ENCODE measurements at regions not wholly inside any gene's neighbourhood (a gene's known extent, or its start where the extent isn't known, plus 50 kb on each side); places are given as distances from the start of the nearest gene placed in this dataset.

DNA sequence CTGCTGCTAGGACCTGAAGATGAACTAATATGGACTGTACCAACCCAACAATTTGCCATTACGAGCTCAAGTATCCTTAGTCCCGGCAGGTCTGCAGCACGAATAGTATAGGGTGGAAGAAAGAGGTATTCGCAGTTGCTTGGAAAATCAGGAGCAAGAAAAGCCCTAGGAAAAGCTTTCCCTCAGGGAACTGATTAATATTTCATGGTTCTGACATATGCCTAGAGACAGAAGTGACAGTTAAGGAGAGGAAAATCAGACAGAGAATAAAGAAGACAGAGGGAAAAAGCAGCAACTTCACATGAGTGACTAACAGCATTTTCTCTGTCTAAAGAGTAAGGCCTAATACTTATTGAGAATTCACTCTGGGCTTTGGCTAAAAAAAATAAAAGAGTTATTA lies 602.9 kb upstream of the ATP2B1 start:
- Histone ChIP-seq H3K4me1 (ENCODE audit: low read length) (no peaks in the 10 kb centered on the region), H3K9ac (ENCODE audit: low read length) (no peak overlapping the region), H3K27ac (ENCODE audit: low read length) (no peak overlapping the region), H3K79me2 (ENCODE audit: low read length) (no peaks in the 10 kb centered on the region), H3K36me3 (replicated peaks; ENCODE audit: low read depth, low read length) (no peaks in the 10 kb centered on the region), H2AFZ (ENCODE audit: low read depth, low read length) (no peak overlapping the region), H3K9me3 (ENCODE audit: insufficient read depth, low read length) (no peaks in the 10 kb centered on the region), H3K27me3 (ENCODE audit: low read depth, low read length) (no peaks in the 10 kb centered on the region), H3K4me2 (ENCODE audit: low read length) (no peak overlapping the region), H4K20me1 (ENCODE audit: insufficient read depth, low read length) (no peaks in the 10 kb centered on the region), H3K4me3 (ENCODE audit: low read length) (no peak overlapping the region)
- TF ChIP-seq EZH2phosphoT487 (IDR thresholded peaks at IDR 0.05; ENCODE audit: low read depth) (no peak), CTCF (IDR thresholded peaks at IDR 0.05; ENCODE audit: low read depth, low read length) (no peak)

GRCh38 chr12:90305379-90305778 lies 596.7 kb upstream of the ATP2B1 start:
- H3K9me3 ChIP-seq (ENCODE audit: insufficient read depth, low read length): no peaks in the 10 kb centered on the region
- no peak overlapping the region for H3K4me2 ChIP-seq (ENCODE audit: low read length)
- H4K20me1 ChIP-seq (ENCODE audit: insufficient read depth, low read length): no peaks in the 10 kb centered on the region
- H3K4me3 ChIP-seq (ENCODE audit: low read length): no peak overlapping the region
- no peaks in the 10 kb centered on the region for H3K4me1 ChIP-seq (ENCODE audit: low read length)
- H3K9ac ChIP-seq (ENCODE audit: low read length): no peak overlapping the region
- H3K27me3 ChIP-seq (ENCODE audit: low read depth, low read length): no peaks in the 10 kb centered on the region
- no peak overlapping the region for H2AFZ ChIP-seq (ENCODE audit: low read depth, low read length)
- H3K27ac ChIP-seq (ENCODE audit: low read length): no peak overlapping the region
- TF ChIP-seq EZH2phosphoT487 (IDR thresholded peaks at IDR 0.05; ENCODE audit: low read depth) (no peak), CTCF (IDR thresholded peaks at IDR 0.05; ENCODE audit: low read depth, low read length) (no peak)
- no peaks in the 10 kb centered on the region for H3K79me2 ChIP-seq (ENCODE audit: low read length)
- H3K36me3 ChIP-seq (replicated peaks; ENCODE audit: low read depth, low read length): no peaks in the 10 kb centered on the region

GRCh38 chr12:90304231-90304630 lies 595.6 kb upstream of the ATP2B1 start:
- Histone ChIP-seq H3K9me3 (ENCODE audit: insufficient read depth, low read length) (no peaks in the 10 kb centered on the region), H3K4me2 (ENCODE audit: low read length) (no peak overlapping the region), H3K36me3 (replicated peaks; ENCODE audit: low read depth, low read length) (no peaks in the 10 kb centered on the region), H3K27me3 (ENCODE audit: low read depth, low read length) (no peaks in the 10 kb centered on the region), H3K27ac (ENCODE audit: low read length) (no peak overlapping the region), H3K9ac (ENCODE audit: low read length) (no peak overlapping the region), H2AFZ (ENCODE audit: low read depth, low read length) (no peak overlapping the region), H3K4me3 (ENCODE audit: low read length) (no peak overlapping the region), H4K20me1 (ENCODE audit: insufficient read depth, low read length) (no peaks in the 10 kb centered on the region), H3K4me1 (ENCODE audit: low read length) (peaks cover 7% of the 10 kb centered on the region), H3K79me2 (ENCODE audit: low read length) (no peaks in the 10 kb centered on the region)
- TF ChIP-seq CTCF (IDR thresholded peaks at IDR 0.05; ENCODE audit: low read depth, low read length) (no peak), EZH2phosphoT487 (IDR thresholded peaks at IDR 0.05; ENCODE audit: low read depth) (no peak)

- Histone ChIP-seq H3K9me3 (ENCODE audit: insufficient read depth, low read length) (no peaks in the 10 kb centered on the region), H3K4me1 (ENCODE audit: low read length) (peaks cover 11% of the 10 kb centered on the region), H3K27ac (ENCODE audit: low read length) (no peak overlapping the region), H3K36me3 (replicated peaks; ENCODE audit: low read depth, low read length) (no peaks in the 10 kb centered on the region), H3K27me3 (ENCODE audit: low read depth, low read length) (no peaks in the 10 kb centered on the region), H3K79me2 (ENCODE audit: low read length) (no peaks in the 10 kb centered on the region), H3K4me2 (ENCODE audit: low read length) (no peak overlapping the region), H3K9ac (ENCODE audit: low read length) (no peak overlapping the region), H4K20me1 (ENCODE audit: insufficient read depth, low read length) (no peaks in the 10 kb centered on the region), H2AFZ (ENCODE audit: low read depth, low read length) (no peak overlapping the region), H3K4me3 (ENCODE audit: low read length) (no peak overlapping the region)
- TF ChIP-seq EZH2phosphoT487 (IDR thresholded peaks at IDR 0.05; ENCODE audit: low read depth): no peak
- no peak for TF ChIP-seq CTCF (IDR thresholded peaks at IDR 0.05; ENCODE audit: low read depth, low read length)
Observed at GRCh38 chr12:90303771-90304170, 595.1 kb upstream of the ATP2B1 start.
